ENCODE measurements at regions not wholly inside any gene's neighbourhood (a gene's known extent, or its start where the extent isn't known, plus 50 kb on each side); places are given as distances from the start of the nearest gene placed in this dataset.

- peaks cover 2% of the 10 kb centered on the region for H3K27me3 Mint-ChIP-seq (ENCODE audit: insufficient read depth, low read depth, poor library complexity)
- TF ChIP-seq JUNB (IDR thresholded peaks at IDR 0.05; ENCODE audit: unreplicated experiment), result no peak
- no peak for TF ChIP-seq ZNF331 (CRISPR knock-in tag; IDR thresholded peaks at IDR 0.05; ENCODE audit: low read depth)
- no peak for TF ChIP-seq ZNF462 (CRISPR knock-in tag; IDR thresholded peaks at IDR 0.05)
- TF ChIP-seq NANOG (IDR thresholded peaks at IDR 0.05; ENCODE audit: borderline replicate concordance), result no peak
- no peak for TF ChIP-seq ZNF114 (CRISPR knock-in tag; IDR thresholded peaks at IDR 0.05)
- TF ChIP-seq EZH2 (IDR thresholded peaks at IDR 0.05; ENCODE audit: low read depth, unreplicated experiment), result no peak
- TF ChIP-seq STAT1 (IDR thresholded peaks at IDR 0.05; ENCODE audit: unreplicated experiment), result no peak
- TF ChIP-seq POLR2AphosphoS5 (IDR thresholded peaks at IDR 0.05; ENCODE audit: low read depth), result no peak
- no peak for TF ChIP-seq CREB1 (CRISPR knock-in tag; IDR thresholded peaks at IDR 0.05; ENCODE audit: low read depth)
- TF ChIP-seq, protein P1, sequence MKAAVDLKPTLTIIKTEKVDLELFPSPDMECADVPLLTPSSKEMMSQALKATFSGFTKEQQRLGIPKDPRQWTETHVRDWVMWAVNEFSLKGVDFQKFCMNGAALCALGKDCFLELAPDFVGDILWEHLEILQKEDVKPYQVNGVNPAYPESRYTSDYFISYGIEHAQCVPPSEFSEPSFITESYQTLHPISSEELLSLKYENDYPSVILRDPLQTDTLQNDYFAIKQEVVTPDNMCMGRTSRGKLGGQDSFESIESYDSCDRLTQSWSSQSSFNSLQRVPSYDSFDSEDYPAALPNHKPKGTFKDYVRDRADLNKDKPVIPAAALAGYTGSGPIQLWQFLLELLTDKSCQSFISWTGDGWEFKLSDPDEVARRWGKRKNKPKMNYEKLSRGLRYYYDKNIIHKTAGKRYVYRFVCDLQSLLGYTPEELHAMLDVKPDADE (IDR thresholded peaks at IDR 0.05), result no peak
- TF ChIP-seq REST (IDR thresholded peaks at IDR 0.05; ENCODE audit: unreplicated experiment), result no peak
- TF ChIP-seq EZH2phosphoT487 (IDR thresholded peaks at IDR 0.05; ENCODE audit: unreplicated experiment), result no peak
- TF ChIP-seq, protein P2, sequence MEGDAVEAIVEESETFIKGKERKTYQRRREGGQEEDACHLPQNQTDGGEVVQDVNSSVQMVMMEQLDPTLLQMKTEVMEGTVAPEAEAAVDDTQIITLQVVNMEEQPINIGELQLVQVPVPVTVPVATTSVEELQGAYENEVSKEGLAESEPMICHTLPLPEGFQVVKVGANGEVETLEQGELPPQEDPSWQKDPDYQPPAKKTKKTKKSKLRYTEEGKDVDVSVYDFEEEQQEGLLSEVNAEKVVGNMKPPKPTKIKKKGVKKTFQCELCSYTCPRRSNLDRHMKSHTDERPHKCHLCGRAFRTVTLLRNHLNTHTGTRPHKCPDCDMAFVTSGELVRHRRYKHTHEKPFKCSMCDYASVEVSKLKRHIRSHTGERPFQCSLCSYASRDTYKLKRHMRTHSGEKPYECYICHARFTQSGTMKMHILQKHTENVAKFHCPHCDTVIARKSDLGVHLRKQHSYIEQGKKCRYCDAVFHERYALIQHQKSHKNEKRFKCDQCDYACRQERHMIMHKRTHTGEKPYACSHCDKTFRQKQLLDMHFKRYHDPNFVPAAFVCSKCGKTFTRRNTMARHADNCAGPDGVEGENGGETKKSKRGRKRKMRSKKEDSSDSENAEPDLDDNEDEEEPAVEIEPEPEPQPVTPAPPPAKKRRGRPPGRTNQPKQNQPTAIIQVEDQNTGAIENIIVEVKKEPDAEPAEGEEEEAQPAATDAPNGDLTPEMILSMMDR (conservative IDR thresholded peaks at IDR 0.05; ENCODE audit: low read depth in 2 of 2), result no peak
- Histone ChIP-seq H3K4me2 (no peak overlapping the region), H3K36me3 (ENCODE audit: insufficient read depth) (no peaks in the 10 kb centered on the region), H3K4me3 (no peak overlapping the region), H3F3A (replicated peaks; ENCODE audit: low read depth) (no peaks in the 10 kb centered on the region), H3K79me2 (replicated peaks; ENCODE audit: insufficient read depth) (no peaks in the 10 kb centered on the region), H4K20me1 (replicated peaks; ENCODE audit: insufficient read depth) (no peaks in the 10 kb centered on the region), H3K27ac (ENCODE audit: low read depth) (no peak overlapping the region), H3K27me3 (ENCODE audit: insufficient read depth) (no peaks in the 10 kb centered on the region), H2AFZ (no peak overlapping the region), H3K9me2 (ENCODE audit: insufficient read depth) (peaks cover 4% of the 10 kb centered on the region; the same call in 1 of the 2 replicates), H3K4me1 (ENCODE audit: insufficient read depth) (no peaks in the 10 kb centered on the region)
- no peak for DNase-seq (ENCODE audit: low spot score)
- H3K27ac Mint-ChIP-seq, result no peak overlapping the region
- no peaks in the 10 kb centered on the region; the same call in 2 of the 3 replicates for H3K36me3 Mint-ChIP-seq (ENCODE audit: low read depth)
- no peak for ATAC-seq
- H3K4me3 Mint-ChIP-seq, result no peak overlapping the region
- peaks cover 5% of the 10 kb centered on the region; the same call in 2 of the 3 replicates for H3K9me3 Mint-ChIP-seq
- H3K4me1 Mint-ChIP-seq, result no peaks in the 10 kb centered on the region
These were observed 90.2 kb upstream of the VCAM1 start for GRCh38 chr1:100629391-100629790.
